ENCODE measurements at regions not wholly inside any gene's neighbourhood (a gene's known extent, or its start where the extent isn't known, plus 50 kb on each side); places are given as distances from the start of the nearest gene placed in this dataset.
"Not testable (repeated sequence)": the region's sequence is repeated elsewhere in the genome, so short reads cannot be mapped to it uniquely, and the experiment has no call there.

DNA sequence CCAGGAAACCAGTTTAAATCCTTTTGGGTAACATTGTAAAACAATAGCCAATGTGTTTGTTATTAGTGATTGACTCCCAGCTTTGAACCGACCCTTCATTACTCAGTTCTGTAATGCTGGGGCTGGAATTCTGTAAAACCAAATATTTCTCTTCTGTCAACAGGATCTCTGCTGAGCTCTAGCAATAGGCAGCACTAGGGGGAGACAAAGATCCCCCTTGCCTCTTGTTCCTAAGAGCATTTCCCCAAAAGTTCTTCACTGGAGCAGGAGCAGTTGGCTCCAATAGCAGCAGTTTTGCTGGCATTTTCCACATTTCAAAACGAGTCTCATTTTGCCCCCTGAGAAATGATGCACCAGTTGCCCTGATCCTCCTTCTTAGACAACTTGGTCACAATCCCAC, 1671.1 kb downstream of the MRPL39 start:
- no peak overlapping the region for H3K4me3 ChIP-seq
- TF ChIP-seq CTCF (IDR thresholded peaks at IDR 0.05), result peak; percentile 30
- H3K27me3 ChIP-seq, result no peaks in the 10 kb centered on the region
- no peaks in the 10 kb centered on the region for H3K9me3 ChIP-seq
- DNase-seq (no peak), ATAC-seq (peak; percentile 32)
- intact Hi-C loops (cut with DNase I), result no loop called here
- H3K27ac ChIP-seq, result no peak overlapping the region
- H3K36me3 ChIP-seq, result no peaks in the 10 kb centered on the region
- no peaks in the 10 kb centered on the region for H3K4me1 ChIP-seq

- no peaks in the 10 kb centered on the region for H3K27me3 ChIP-seq
- H3K36me3 ChIP-seq, result no peaks in the 10 kb centered on the region
- H3K4me3 ChIP-seq, result no peak overlapping the region
- H3K9me3 ChIP-seq, result no peaks in the 10 kb centered on the region
- intact Hi-C loops (cut with DNase I), result no loop called here
- no peak for ATAC-seq
- DNase-seq, result no peak
- H3K27ac ChIP-seq, result no peak overlapping the region
- no peak for TF ChIP-seq CTCF (IDR thresholded peaks at IDR 0.05)
- H3K4me1 ChIP-seq, result no peaks in the 10 kb centered on the region
These were observed 1676.7 kb downstream of the MRPL39 start for GRCh38 chr21:23930565-23930964.

DNA sequence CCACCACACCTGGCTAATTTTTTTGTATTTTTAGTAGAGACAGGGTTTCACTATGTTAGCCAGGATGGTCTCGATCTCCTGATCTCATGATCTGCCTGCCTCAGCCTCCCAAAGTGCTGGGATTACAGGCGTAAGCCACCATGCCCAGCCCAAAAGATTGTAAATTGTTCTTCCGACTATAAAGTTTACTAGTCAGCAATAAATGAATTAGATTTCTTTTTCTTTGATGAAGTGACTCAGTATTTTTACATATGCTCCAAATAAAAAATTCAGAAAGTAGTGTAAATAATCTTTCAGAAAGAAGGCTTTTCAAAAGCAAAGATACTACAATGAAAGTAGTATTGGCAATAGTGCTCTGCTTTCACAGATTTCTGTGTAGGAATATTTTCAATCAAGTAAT, 1680.9 kb downstream of the MRPL39 start:
- H3K9me3 ChIP-seq; DNase-seq; H3K36me3 ChIP-seq; H3K4me3 ChIP-seq; ATAC-seq; H3K27ac ChIP-seq; H3K4me1 ChIP-seq; H3K27me3 ChIP-seq; intact Hi-C loops (cut with DNase I): not testable (repeated sequence)

- no peaks in the 10 kb centered on the region for H3K27me3 ChIP-seq
- H3K27ac ChIP-seq, result no peak overlapping the region
- H3K4me3 ChIP-seq, result no peak overlapping the region
- H3K9me3 ChIP-seq, result no peaks in the 10 kb centered on the region
- H3K4me1 ChIP-seq, result no peaks in the 10 kb centered on the region
- no peak for ATAC-seq
- H3K36me3 ChIP-seq, result no peaks in the 10 kb centered on the region
- TF ChIP-seq CTCF (IDR thresholded peaks at IDR 0.05), result no peak
- no peak for DNase-seq
- intact Hi-C loops (cut with DNase I), result no loop called here
These were observed 1685.4 kb downstream of the MRPL39 start for GRCh38 chr21:23921670-23922418.

DNA sequence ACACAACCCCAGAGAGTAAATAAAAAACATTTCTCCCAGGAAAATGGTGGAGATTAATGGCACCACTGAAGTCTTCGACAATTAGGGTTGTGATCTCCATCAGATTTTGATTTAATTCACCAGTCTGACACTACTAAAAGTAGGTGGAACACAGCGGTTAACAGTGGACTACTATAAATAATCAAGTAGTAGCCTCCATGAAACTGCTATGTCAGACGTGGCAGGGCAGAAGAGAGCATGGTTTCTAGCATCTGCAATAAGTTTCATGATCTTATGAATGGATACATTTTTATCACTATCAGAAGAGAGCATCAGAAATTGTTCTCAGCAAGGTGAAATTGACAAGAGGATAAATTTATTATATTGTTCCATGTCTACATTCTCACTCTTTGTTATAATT, 1706.6 kb downstream of the MRPL39 start:
- Histone ChIP-seq H3K27ac (no peak overlapping the region), H3K27me3 (no peaks in the 10 kb centered on the region), H3K36me3 (no peaks in the 10 kb centered on the region), H3K9me3 (no peaks in the 10 kb centered on the region), H3K4me1 (no peaks in the 10 kb centered on the region), H3K4me3 (no peak overlapping the region)
- no peak for TF ChIP-seq CTCF (IDR thresholded peaks at IDR 0.05)
- intact Hi-C loops (cut with DNase I), result no loop called here
- ATAC-seq (no peak), DNase-seq (no peak)

DNA sequence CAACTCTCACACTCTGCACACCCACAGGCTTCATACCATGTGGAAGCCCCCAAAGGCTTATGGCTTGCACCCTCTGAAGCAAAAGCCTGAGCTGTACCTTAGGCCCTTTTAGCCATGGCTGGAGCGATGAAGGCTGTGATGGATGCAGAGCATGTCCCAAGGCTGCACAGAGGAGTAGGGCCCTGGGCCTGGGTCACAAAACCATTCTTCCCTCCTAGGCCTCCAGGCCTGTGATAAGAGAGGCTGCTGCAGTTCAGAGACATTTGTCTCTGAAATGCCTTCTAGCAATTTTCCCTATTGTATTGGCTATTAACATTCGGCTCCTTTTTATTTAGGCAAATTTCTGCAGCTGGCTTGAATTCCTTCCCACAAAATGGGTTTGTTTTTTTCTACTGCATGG, 1707.7 kb downstream of the MRPL39 start:
- no peak for TF ChIP-seq CTCF (IDR thresholded peaks at IDR 0.05)
- Histone ChIP-seq H3K36me3 (no peaks in the 10 kb centered on the region), H3K4me1 (no peaks in the 10 kb centered on the region), H3K27ac (no peak overlapping the region), H3K9me3 (no peaks in the 10 kb centered on the region), H3K27me3 (no peaks in the 10 kb centered on the region), H3K4me3 (no peak overlapping the region)
- ATAC-seq (no peak), DNase-seq (no peak)
- intact Hi-C loops (cut with DNase I), result no loop called here
